ENCODE measurements at regions not wholly inside any gene's neighbourhood (a gene's known extent, or its start where the extent isn't known, plus 50 kb on each side); places are given as distances from the start of the nearest gene placed in this dataset.

DNA sequence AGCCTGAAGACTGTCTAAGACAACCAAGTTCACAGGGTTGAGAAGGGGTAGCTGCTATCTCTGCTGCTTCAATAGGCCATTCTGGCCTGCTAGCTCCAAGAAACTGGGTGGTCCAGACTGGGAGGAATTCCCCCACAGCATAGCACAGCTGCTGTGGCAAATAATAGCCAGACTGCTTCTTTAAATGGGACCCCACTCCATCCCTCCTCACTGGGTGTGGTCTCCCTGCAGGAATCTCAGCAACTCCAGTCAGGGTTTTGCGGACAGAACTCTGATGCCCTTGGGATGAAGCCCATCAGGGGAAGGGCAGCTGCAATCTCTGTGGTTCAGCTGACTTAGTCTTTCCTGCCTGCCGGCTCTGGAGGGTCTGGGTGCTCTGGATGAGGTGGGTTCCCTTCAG is 1018.6 kb upstream of the DIAPH2 start:
- Histone ChIP-seq H3K79me2 (ENCODE audit: low read length) (no peaks in the 10 kb centered on the region), H3K27me3 (ENCODE audit: low read length) (no peaks in the 10 kb centered on the region), H3K27ac (ENCODE audit: low read length) (no peak overlapping the region), H3K36me3 (ENCODE audit: low read depth, low read length) (no peaks in the 10 kb centered on the region), H3F3A (ENCODE audit: low read length, unreplicated experiment) (no peaks in the 10 kb centered on the region), H3K9ac (ENCODE audit: low read length) (no peak overlapping the region), H3K4me2 (ENCODE audit: low read length) (no peak overlapping the region), H2AFZ (ENCODE audit: low read length) (no peak overlapping the region), H3K9me3 (ENCODE audit: low read length) (no peaks in the 10 kb centered on the region), H3K4me1 (ENCODE audit: insufficient read depth, low read length) (no peaks in the 10 kb centered on the region), H3K4me3 (ENCODE audit: low read length) (no peak overlapping the region), H3K9me2 (replicated peaks; ENCODE audit: low read length) (no peaks in the 10 kb centered on the region), H4K20me1 (ENCODE audit: low read length) (no peaks in the 10 kb centered on the region)
- no TSS peak for BruUV-seq (replicated peaks)
- POLR2A ChIA-PET (ENCODE audit: unreplicated experiment) = no interaction called here
- CTCF ChIA-PET = no interaction called here
- intact Hi-C loops (cut with micrococcal nuclease) = no loop called here
- ATAC-seq (no peak), DNase-seq (no peak)
- no peak for TF ChIP-seq EZH2phosphoT487 (IDR thresholded peaks at IDR 0.05; ENCODE audit: borderline replicate concordance, low read length)
- TF ChIP-seq CTCF (conservative IDR thresholded peaks at IDR 0.05; ENCODE audit: low read depth, low read length) = no peak
- TF ChIP-seq EZH2 (IDR thresholded peaks at IDR 0.05; ENCODE audit: low read length, unreplicated experiment) = no peak

GRCh38 chrX:95675011-95675410 is 1009.6 kb upstream of the DIAPH2 start:
- no peak overlapping the region for H3K4me2 ChIP-seq (ENCODE audit: low read length)
- H2AFZ ChIP-seq (ENCODE audit: low read length) = no peak overlapping the region
- no TSS peak for BruUV-seq (replicated peaks)
- DNase-seq = no peak
- no peaks in the 10 kb centered on the region for H3K9me3 ChIP-seq (ENCODE audit: low read length)
- intact Hi-C loops (cut with micrococcal nuclease) = no loop called here
- H3K27ac ChIP-seq (ENCODE audit: low read length) = no peak overlapping the region
- H3F3A ChIP-seq (ENCODE audit: low read length, unreplicated experiment) = no peaks in the 10 kb centered on the region
- H3K4me1 ChIP-seq (ENCODE audit: insufficient read depth, low read length) = no peaks in the 10 kb centered on the region
- no peaks in the 10 kb centered on the region for H3K79me2 ChIP-seq (ENCODE audit: low read length)
- ATAC-seq = no peak
- ChIA-PET CTCF (no interaction called here), POLR2A (ENCODE audit: unreplicated experiment) (no interaction called here)
- H3K36me3 ChIP-seq (ENCODE audit: low read depth, low read length) = no peaks in the 10 kb centered on the region
- TF ChIP-seq EZH2phosphoT487 (IDR thresholded peaks at IDR 0.05; ENCODE audit: borderline replicate concordance, low read length) (no peak), CTCF (conservative IDR thresholded peaks at IDR 0.05; ENCODE audit: low read depth, low read length) (no peak), EZH2 (IDR thresholded peaks at IDR 0.05; ENCODE audit: low read length, unreplicated experiment) (no peak)
- no peaks in the 10 kb centered on the region for H4K20me1 ChIP-seq (ENCODE audit: low read length)
- H3K4me3 ChIP-seq (ENCODE audit: low read length) = no peak overlapping the region
- H3K27me3 ChIP-seq (ENCODE audit: low read length) = no peaks in the 10 kb centered on the region
- H3K9ac ChIP-seq (ENCODE audit: low read length) = no peak overlapping the region
- H3K9me2 ChIP-seq (replicated peaks; ENCODE audit: low read length) = no peaks in the 10 kb centered on the region

DNA sequence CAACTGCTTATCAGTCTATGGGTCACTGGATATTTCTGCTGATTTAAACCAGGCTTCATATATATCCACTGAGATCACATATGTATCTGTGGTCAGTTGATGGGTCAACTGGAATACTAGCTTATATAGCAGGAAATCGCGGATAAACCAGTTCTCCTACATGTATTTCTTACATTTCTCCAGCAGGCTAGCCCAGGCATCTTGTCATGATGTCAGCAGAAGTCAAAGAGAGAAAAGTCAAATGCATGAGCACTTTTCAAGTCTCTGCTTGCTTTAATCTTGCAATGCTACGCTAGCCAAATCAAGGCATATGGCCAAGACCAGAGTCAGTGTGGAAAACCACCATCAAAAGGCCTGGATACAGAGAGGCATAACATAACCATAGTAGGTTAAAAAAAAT is 1008.8 kb upstream of the DIAPH2 start:
- Histone ChIP-seq H3K4me2 (ENCODE audit: low read length) (no peak overlapping the region), H3K4me1 (ENCODE audit: insufficient read depth, low read length) (no peaks in the 10 kb centered on the region), H3K79me2 (ENCODE audit: low read length) (no peaks in the 10 kb centered on the region), H3K9me2 (replicated peaks; ENCODE audit: low read length) (no peaks in the 10 kb centered on the region), H3K36me3 (ENCODE audit: low read depth, low read length) (no peaks in the 10 kb centered on the region), H2AFZ (ENCODE audit: low read length) (no peak overlapping the region), H3K4me3 (ENCODE audit: low read length) (no peak overlapping the region), H3K9ac (ENCODE audit: low read length) (no peak overlapping the region), H4K20me1 (ENCODE audit: low read length) (no peaks in the 10 kb centered on the region), H3F3A (ENCODE audit: low read length, unreplicated experiment) (no peaks in the 10 kb centered on the region), H3K9me3 (ENCODE audit: low read length) (no peaks in the 10 kb centered on the region), H3K27me3 (ENCODE audit: low read length) (no peaks in the 10 kb centered on the region), H3K27ac (ENCODE audit: low read length) (no peak overlapping the region)
- CTCF ChIA-PET = no interaction called here
- DNase-seq (no peak), ATAC-seq (no peak)
- TF ChIP-seq CTCF (conservative IDR thresholded peaks at IDR 0.05; ENCODE audit: low read depth, low read length) = no peak
- TF ChIP-seq EZH2 (IDR thresholded peaks at IDR 0.05; ENCODE audit: low read length, unreplicated experiment) = no peak
- no peak for TF ChIP-seq EZH2phosphoT487 (IDR thresholded peaks at IDR 0.05; ENCODE audit: borderline replicate concordance, low read length)
- BruUV-seq (replicated peaks) = no TSS peak
- POLR2A ChIA-PET (ENCODE audit: unreplicated experiment) = no interaction called here
- intact Hi-C loops (cut with micrococcal nuclease) = no loop called here
